IPS-15b (cell line): ENCODE measurements at regions not wholly inside any gene's neighbourhood (a gene's known extent, or its start where the extent isn't known, plus 50 kb on each side); places are given as distances from the start of the nearest gene placed in this dataset.

Experiments
- H3K27me3 ChIP-seq: one replicate; pipeline ENCODE4 v1.6.1; 2013; ENCODE audit warnings: low read length; ENCODE audit not compliant: control insufficient read depth, insufficient read depth
- H3K36me3 ChIP-seq: one replicate; pipeline ENCODE4 v1.6.1; 2013; ENCODE audit warnings: low read length; ENCODE audit not compliant: control insufficient read depth, insufficient read depth
- H3K4me1 ChIP-seq: one replicate; pipeline ENCODE4 v1.6.1; 2013; ENCODE audit warnings: mild to moderate bottlenecking, low read length; ENCODE audit not compliant: control insufficient read depth, insufficient read depth
- H3K4me3 ChIP-seq: one replicate; pipeline ENCODE4 v1.5.1; 2013; ENCODE audit warnings: low read depth, low read length
- H3K9ac ChIP-seq: one replicate; pipeline ENCODE4 v1.6.1; 2013; ENCODE audit warnings: low read depth, mild to moderate bottlenecking, low read length
- H3K9me3 ChIP-seq: one replicate; pipeline ENCODE4 v1.6.1; 2013; ENCODE audit warnings: mild to moderate bottlenecking, low read length; ENCODE audit not compliant: control insufficient read depth, insufficient read depth

GRCh38 chr3:41125258-41125657 is 74.0 kb upstream of the CTNNB1 start:
- Histone ChIP-seq H3K4me3 (no peak overlapping the region), H3K36me3 (no peaks in the 10 kb centered on the region), H3K4me1 (peaks cover 7% of the 10 kb centered on the region), H3K27me3 (no peaks in the 10 kb centered on the region), H3K9ac (no peak overlapping the region), H3K9me3 (peaks cover 7% of the 10 kb centered on the region)

- no peak overlapping the region for H3K9ac ChIP-seq
Measured at GRCh38 chr3:41126472-41126871, 72.8 kb upstream of the CTNNB1 start.

DNA sequence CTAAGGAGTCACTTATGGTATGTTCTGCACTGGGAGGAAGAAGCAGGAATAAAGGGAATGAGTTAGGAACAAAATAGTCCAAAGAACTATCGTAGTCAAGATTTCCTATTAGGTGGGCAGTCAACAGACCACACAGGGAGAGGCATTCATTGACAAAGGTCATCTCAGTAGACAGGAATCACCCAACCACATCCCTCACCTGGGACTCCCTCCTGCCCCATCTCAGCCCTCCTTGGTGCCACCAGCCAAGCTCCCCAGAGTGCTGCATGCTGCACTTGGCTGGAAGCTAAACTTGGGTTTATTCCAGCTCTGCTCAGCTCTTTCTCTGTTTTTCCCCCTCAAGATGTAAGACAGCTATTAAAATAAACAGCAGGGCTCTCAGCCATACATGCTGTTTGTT is 72.3 kb upstream of the CTNNB1 start:
- H3K4me3 ChIP-seq = no peak overlapping the region
- H3K4me1 ChIP-seq = no peaks in the 10 kb centered on the region
- H3K9me3 ChIP-seq = peaks cover 7% of the 10 kb centered on the region
- no peak overlapping the region for H3K9ac ChIP-seq
- H3K27me3 ChIP-seq = no peaks in the 10 kb centered on the region
- no peaks in the 10 kb centered on the region for H3K36me3 ChIP-seq

More at GRCh38 chr3:41126472-41126871, 72.8 kb upstream of the CTNNB1 start:
- Histone ChIP-seq H3K36me3 (no peaks in the 10 kb centered on the region), H3K4me3 (no peak overlapping the region), H3K9me3 (peaks cover 7% of the 10 kb centered on the region), H3K27me3 (no peaks in the 10 kb centered on the region), H3K4me1 (no peaks in the 10 kb centered on the region)

GRCh38 chr3:41127414-41127813 is 71.9 kb upstream of the CTNNB1 start:
- H3K9me3 ChIP-seq = peaks cover 7% of the 10 kb centered on the region
- no peak overlapping the region for H3K4me3 ChIP-seq
- no peaks in the 10 kb centered on the region for H3K27me3 ChIP-seq
- H3K4me1 ChIP-seq = no peaks in the 10 kb centered on the region
- no peaks in the 10 kb centered on the region for H3K36me3 ChIP-seq
- no peak overlapping the region for H3K9ac ChIP-seq

DNA sequence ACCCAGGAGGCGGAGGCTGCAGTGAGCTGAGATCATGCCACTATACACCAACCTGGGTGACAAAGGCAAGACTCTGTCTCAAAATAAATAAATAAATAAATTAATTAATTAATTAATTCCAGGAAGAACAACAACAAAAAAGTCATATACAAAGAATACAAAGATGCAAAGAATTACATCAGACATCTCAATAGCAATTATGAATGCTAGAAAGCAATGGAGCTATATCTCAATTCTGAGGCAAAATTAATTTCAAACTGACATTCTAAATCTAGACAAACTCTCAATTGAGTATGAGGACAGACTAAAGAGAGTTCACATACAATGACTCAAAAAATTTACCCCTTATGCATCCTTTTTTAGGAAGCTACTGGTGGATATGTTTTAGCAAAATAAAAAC is 69.6 kb upstream of the CTNNB1 start:
- Histone ChIP-seq H3K9me3 (peaks cover 7% of the 10 kb centered on the region), H3K27me3 (no peaks in the 10 kb centered on the region), H3K36me3 (no peaks in the 10 kb centered on the region)

GRCh38 chr3:41131224-41131623 is 68.1 kb upstream of the CTNNB1 start:
- no peaks in the 10 kb centered on the region for H3K4me1 ChIP-seq
- no peak overlapping the region for H3K9ac ChIP-seq
- peaks cover 7% of the 10 kb centered on the region for H3K9me3 ChIP-seq
- no peak overlapping the region for H3K4me3 ChIP-seq
- no peaks in the 10 kb centered on the region for H3K27me3 ChIP-seq
- H3K36me3 ChIP-seq = no peaks in the 10 kb centered on the region

More for the DNA sequence above, 69.6 kb upstream of the CTNNB1 start:
- no peaks in the 10 kb centered on the region for H3K4me1 ChIP-seq
- no peak overlapping the region for H3K9ac ChIP-seq
- H3K4me3 ChIP-seq = no peak overlapping the region

DNA sequence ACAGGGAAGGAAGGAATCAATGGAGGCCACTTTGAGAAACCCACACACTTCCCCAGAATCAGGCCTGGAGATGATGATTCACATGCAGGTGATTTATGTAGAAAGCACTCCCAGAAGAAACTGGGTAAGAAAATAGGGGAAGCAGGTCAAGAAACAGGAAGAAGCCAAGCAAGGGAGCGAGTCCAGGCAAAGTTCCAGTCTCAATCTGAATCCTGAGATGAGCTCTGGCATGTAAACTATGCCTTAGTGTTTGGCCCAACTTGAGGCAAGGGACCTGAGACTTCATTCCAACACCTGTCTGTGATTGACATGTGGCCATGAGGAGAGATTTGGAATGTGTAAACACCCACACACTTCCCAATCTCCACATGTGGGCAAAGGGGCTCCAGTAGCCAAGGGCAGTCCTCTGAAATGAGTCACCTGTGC is 61.6 kb upstream of the CTNNB1 start:
- no peak overlapping the region for H3K4me3 ChIP-seq
- H3K9me3 ChIP-seq = no peaks in the 10 kb centered on the region
- H3K4me1 ChIP-seq = no peaks in the 10 kb centered on the region
- no peaks in the 10 kb centered on the region for H3K36me3 ChIP-seq
- H3K27me3 ChIP-seq = no peaks in the 10 kb centered on the region
- H3K9ac ChIP-seq = no peak overlapping the region

GRCh38 chr3:41138146-41138545 is 61.2 kb upstream of the CTNNB1 start:
- H3K27me3 ChIP-seq = no peaks in the 10 kb centered on the region
- H3K4me1 ChIP-seq = no peaks in the 10 kb centered on the region
- H3K9ac ChIP-seq = no peak overlapping the region
- no peak overlapping the region for H3K4me3 ChIP-seq
- H3K9me3 ChIP-seq = no peaks in the 10 kb centered on the region
- H3K36me3 ChIP-seq = no peaks in the 10 kb centered on the region

GRCh38 chr3:41138601-41139000 is 60.7 kb upstream of the CTNNB1 start:
- Histone ChIP-seq H3K27me3 (no peaks in the 10 kb centered on the region), H3K4me1 (no peaks in the 10 kb centered on the region), H3K4me3 (no peak overlapping the region), H3K9ac (no peak overlapping the region), H3K9me3 (no peaks in the 10 kb centered on the region), H3K36me3 (no peaks in the 10 kb centered on the region)

DNA sequence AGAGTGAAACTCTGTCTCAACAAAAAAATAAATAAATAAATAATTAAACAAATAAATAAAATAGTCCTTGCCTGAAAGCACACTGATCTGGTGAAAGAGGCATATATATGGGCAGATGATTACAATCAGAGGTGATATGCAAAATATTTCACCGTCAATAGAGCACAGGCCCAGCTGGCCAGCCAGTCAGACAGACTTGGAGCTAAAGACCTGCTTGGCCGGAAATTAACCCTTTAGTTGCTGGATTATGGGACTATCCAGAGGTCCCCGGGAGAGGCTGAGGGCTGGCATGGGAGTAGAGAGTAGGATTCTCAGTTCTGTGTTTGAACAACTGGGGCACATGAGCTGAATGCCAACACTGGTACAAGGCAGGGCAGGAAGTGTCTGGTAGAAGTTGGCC is 59.1 kb upstream of the CTNNB1 start:
- H3K4me1 ChIP-seq = no peaks in the 10 kb centered on the region
- no peaks in the 10 kb centered on the region for H3K36me3 ChIP-seq
- H3K27me3 ChIP-seq = no peaks in the 10 kb centered on the region
- H3K9ac ChIP-seq = no peak overlapping the region
- H3K4me3 ChIP-seq = no peak overlapping the region
- no peaks in the 10 kb centered on the region for H3K9me3 ChIP-seq

DNA sequence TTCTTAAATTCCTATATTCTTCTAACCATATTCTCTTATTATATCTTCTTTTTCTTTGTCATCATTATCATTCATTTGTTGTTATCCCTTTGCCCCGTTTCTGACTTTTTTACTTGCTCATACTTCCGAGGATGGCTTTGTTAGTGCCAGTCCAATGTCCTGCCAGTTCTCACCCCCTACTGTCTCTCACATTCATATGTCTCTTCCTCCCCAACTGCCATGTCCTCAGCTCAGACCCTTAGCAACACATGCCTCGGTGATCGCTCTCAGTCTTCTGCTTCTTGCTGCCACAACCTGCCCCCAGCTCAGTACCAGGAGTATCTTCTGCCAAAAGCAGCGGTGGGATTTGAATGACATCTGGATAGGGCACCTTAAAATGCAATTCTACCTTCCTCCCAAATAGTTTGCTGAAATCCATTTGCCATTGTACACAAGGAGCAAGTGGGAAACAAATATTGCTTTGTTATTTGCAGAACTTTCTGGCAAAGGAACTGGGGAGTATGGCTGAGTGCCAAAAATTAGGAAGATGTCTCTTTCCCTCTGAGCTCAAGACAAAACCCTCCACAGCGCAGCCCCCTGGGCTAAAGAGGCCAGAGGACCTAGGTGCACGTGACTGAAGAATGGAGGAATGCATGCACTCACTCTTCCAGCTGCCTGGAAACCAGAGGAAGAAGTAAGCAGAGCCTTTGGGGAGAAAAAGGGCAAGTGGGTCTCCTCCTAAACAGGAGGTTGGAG is 57.7 kb upstream of the CTNNB1 start:
- no peaks in the 10 kb centered on the region for H3K36me3 ChIP-seq
- H3K27me3 ChIP-seq = no peaks in the 10 kb centered on the region
- no peak overlapping the region for H3K4me3 ChIP-seq
- no peak overlapping the region for H3K9ac ChIP-seq
- H3K9me3 ChIP-seq = no peaks in the 10 kb centered on the region
- H3K4me1 ChIP-seq = no peaks in the 10 kb centered on the region

GRCh38 chr3:41143421-41144031 is 55.8 kb upstream of the CTNNB1 start:
- Histone ChIP-seq H3K27me3 (no peaks in the 10 kb centered on the region), H3K4me3 (no peak overlapping the region), H3K36me3 (no peaks in the 10 kb centered on the region), H3K4me1 (no peaks in the 10 kb centered on the region), H3K9me3 (no peaks in the 10 kb centered on the region), H3K9ac (no peak overlapping the region)
